ENCODE measurements at regions not wholly inside any gene's neighbourhood (a gene's known extent, or its start where the extent isn't known, plus 50 kb on each side); places are given as distances from the start of the nearest gene placed in this dataset.

GRCh38 chr5:8216921-8217320 is 348.0 kb downstream of the MTRR start:
- TF ChIP-seq POLR2AphosphoS5 (IDR thresholded peaks at IDR 0.05) (no peak), CTCF (IDR thresholded peaks at IDR 0.05) (no peak), POLR2A (IDR thresholded peaks at IDR 0.05) (no peak), EP300 (IDR thresholded peaks at IDR 0.05) (no peak)
